A673 (cell line): ENCODE measurements at regions not wholly inside any gene's neighbourhood (a gene's known extent, or its start where the extent isn't known, plus 50 kb on each side); places are given as distances from the start of the nearest gene placed in this dataset.

Experiments used
- BruUV-seq: library from RNA; stranded (reverse); fragments of 400-500 nt; replicated peaks from 2 replicates; lab custom pipeline; 2021; lab: Mats Ljungman, UMichigan
- CTCF ChIA-PET: fragments of 300-600 bp; sonication (Branson Sonifier 250); formaldehyde crosslinking; loops from one replicate; lab custom pipeline; 2022; ENCODE audit warnings: antibody characterized with exemption; lab: Charles Lee
- POLR2A ChIA-PET: fragments of 300-600 bp; sonication (Branson Sonifier 250); formaldehyde crosslinking; loops from one replicate; lab custom pipeline; 2022; ENCODE audit warnings: antibody characterized with exemption; ENCODE audit not compliant: low non-redundant PET; lab: Charles Lee
- DNase-seq: peaks from one replicate; pipeline ENCODE4 v3.0.0-alpha.2; 2015; ENCODE audit warnings: low spot score
- H3K27ac ChIP-seq: fragments of 200-600 bp; sonication (generic); 2 replicates; pipeline ENCODE4 v1.5.1; 2016; ENCODE audit warnings: mixed run types, low read depth, mild to moderate bottlenecking, mixed read lengths, antibody characterized with exemption, low read length; ENCODE audit not compliant: poor library complexity, severe bottlenecking
- H3K27me3 ChIP-seq: fragments of 200-600 bp; sonication (generic); replicated peaks from 2 replicates; pipeline ENCODE4 v1.6.1; 2017; ENCODE audit warnings: mixed run types, low read depth, mild to moderate bottlenecking, mixed read lengths, antibody characterized with exemption, low read length; ENCODE audit not compliant: insufficient read depth, poor library complexity
- H3K36me3 ChIP-seq: fragments of 200-600 bp; sonication (generic); 2 replicates; pipeline ENCODE4 v1.6.1; 2016; ENCODE audit warnings: mixed run types, mild to moderate bottlenecking, mixed read lengths, antibody characterized with exemption, low read length; ENCODE audit not compliant: insufficient read depth, poor library complexity, severe bottlenecking
- H3K4me1 ChIP-seq: fragments of 200-600 bp; sonication (generic); 2 replicates; pipeline ENCODE4 v1.6.1; 2017; ENCODE audit warnings: mixed run types, mild to moderate bottlenecking, mixed read lengths, antibody characterized with exemption, low read length; ENCODE audit not compliant: insufficient read depth, poor library complexity, severe bottlenecking
- H3K4me3 ChIP-seq: fragments of 200-600 bp; sonication (generic); 2 replicates; pipeline ENCODE4 v1.5.1; 2016; ENCODE audit warnings: low read depth, mixed run types, mild to moderate bottlenecking, mixed read lengths, low read length; ENCODE audit not compliant: poor library complexity, severe bottlenecking
- H3K9me3 ChIP-seq: fragments of 200-600 bp; sonication (generic); 2 replicates; pipeline ENCODE4 v1.6.1; 2016; ENCODE audit warnings: mixed run types, low read depth, mild to moderate bottlenecking, mixed read lengths, antibody characterized with exemption, low read length; ENCODE audit not compliant: poor library complexity, severe bottlenecking
- CTCF ChIP-seq: fragments of 300-800, 200-600 bp; sonication (generic); conservative IDR thresholded peaks from 2 replicates; pipeline ENCODE4 v1.5.1; 2017; ENCODE audit warnings: low read depth, mild to moderate bottlenecking, antibody characterized with exemption, low read length, moderate library complexity, mixed read lengths
- EZH2 ChIP-seq: fragments of 200-600 bp; sonication (generic); IDR thresholded peaks from 2 replicates; pipeline ENCODE4 v1.6.1; 2017; ENCODE audit warnings: borderline replicate concordance, low read depth, mild to moderate bottlenecking, mixed read lengths, antibody characterized with exemption, low read length; ENCODE audit not compliant: poor library complexity, severe bottlenecking
- intact Hi-C: fragments of 100-400 bp; cut with micrococcal nuclease; formaldehyde crosslinking; loops from one replicate; pipeline ENCODE4 v1.10.0; 2022; ENCODE audit not compliant: unreplicated experiment

GRCh38 chr3:107082527-107082926, 294.7 kb upstream of the CCDC54 start:
- POLR2A ChIA-PET, result no interaction called here
- H3K9me3 ChIP-seq, result no peaks in the 10 kb centered on the region
- no peaks in the 10 kb centered on the region for H3K36me3 ChIP-seq
- no peak for TF ChIP-seq EZH2
- TF ChIP-seq CTCF, result no peak
- DNase-seq, result peak; percentile 72
- CTCF ChIA-PET, result no interaction called here
- H3K27ac ChIP-seq, result no peak overlapping the region
- intact Hi-C loops, result no loop called here
- H3K4me1 ChIP-seq, result peaks cover 7% of the 10 kb centered on the region
- no peaks in the 10 kb centered on the region for H3K27me3 ChIP-seq
- no TSS peak for BruUV-seq
- H3K4me3 ChIP-seq, result no peak overlapping the region

- no peaks in the 10 kb centered on the region for H3K36me3 ChIP-seq
- no peaks in the 10 kb centered on the region for H3K9me3 ChIP-seq
- no peak overlapping the region for H3K4me3 ChIP-seq
- H3K27ac ChIP-seq, result no peak overlapping the region
- CTCF ChIA-PET, result no interaction called here
- intact Hi-C loops, result no loop called here
- no TSS peak for BruUV-seq
- no peak for DNase-seq
- H3K27me3 ChIP-seq, result no peaks in the 10 kb centered on the region
- peaks cover 7% of the 10 kb centered on the region for H3K4me1 ChIP-seq
- TF ChIP-seq EZH2, result no peak
- TF ChIP-seq CTCF, result no peak
- POLR2A ChIA-PET, result interaction anchor here (0.6 kb wide), 1 partner anchor 31 kb away, joined by 5 read pairs; no protein-coding TSS in a partner anchor
Measured at GRCh38 chr3:107085261-107085660, 292.0 kb upstream of the CCDC54 start.

- no peaks in the 10 kb centered on the region for H3K4me1 ChIP-seq
- H3K36me3 ChIP-seq, result no peaks in the 10 kb centered on the region
- ChIA-PET POLR2A (no interaction called here), CTCF (no interaction called here)
- no peak overlapping the region for H3K4me3 ChIP-seq
- intact Hi-C loops, result no loop called here
- no peaks in the 10 kb centered on the region for H3K27me3 ChIP-seq
- TF ChIP-seq EZH2 (no peak), CTCF (no peak)
- H3K9me3 ChIP-seq, result peaks cover 4% of the 10 kb centered on the region
- BruUV-seq, result no TSS peak
- DNase-seq, result no peak
- no peak overlapping the region for H3K27ac ChIP-seq
Measured at GRCh38 chr3:107092121-107092520, 285.1 kb upstream of the CCDC54 start.
